ENCODE measurements at regions not wholly inside any gene's neighbourhood (a gene's known extent, or its start where the extent isn't known, plus 50 kb on each side); places are given as distances from the start of the nearest gene placed in this dataset.

- no peak for TF ChIP-seq CTCF (IDR thresholded peaks at IDR 0.05)
- no peak for TF ChIP-seq POLR2A (IDR thresholded peaks at IDR 0.05)
- no peak for TF ChIP-seq EP300 (IDR thresholded peaks at IDR 0.05)
- no peak for TF ChIP-seq POLR2AphosphoS5 (IDR thresholded peaks at IDR 0.05)
Measured at GRCh38 chr6:81640891-81641290, 111.6 kb downstream of the TENT5A start.

Data from stomach (tissue), 4 donors.